HG02884 (cell line): ENCODE measurements at regions not wholly inside any gene's neighbourhood (a gene's known extent, or its start where the extent isn't known, plus 50 kb on each side); places are given as distances from the start of the nearest gene placed in this dataset.

Source experiments
- ATAC-seq: cut with Tn5 transposase; IDR thresholded peaks from one replicate; pipeline ENCODE4 v1.9.1; 2021; ENCODE audit warnings: mild to moderate bottlenecking, moderate library complexity; ENCODE audit not compliant: unreplicated experiment

GRCh38 chrX:19172741-19173140 is 50.5 kb upstream of the ADGRG2 start:
- no peak for ATAC-seq

- ATAC-seq, result no peak
Observed at GRCh38 chrX:19174401-19175025, 52.2 kb upstream of the ADGRG2 start.

GRCh38 chrX:19176901-19177630 is 54.8 kb upstream of the ADGRG2 start:
- no peak for ATAC-seq

GRCh38 chrX:19177721-19178120 is 55.5 kb upstream of the ADGRG2 start:
- no peak for ATAC-seq

- no peak for ATAC-seq
Observed at GRCh38 chrX:19178402-19178801, 56.1 kb upstream of the ADGRG2 start.

- no peak for ATAC-seq
Observed at GRCh38 chrX:19179389-19179788, 57.1 kb upstream of the ADGRG2 start.

GRCh38 chrX:19181345-19181744 is 59.1 kb upstream of the ADGRG2 start:
- no peak for ATAC-seq

GRCh38 chrX:19182785-19183184 is 60.5 kb upstream of the ADGRG2 start:
- ATAC-seq, result no peak

GRCh38 chrX:19183761-19184477 is 61.7 kb upstream of the ADGRG2 start:
- no peak for ATAC-seq

- no peak for ATAC-seq
Observed at GRCh38 chrX:19188566-19188965, 66.3 kb upstream of the ADGRG2 start.

- ATAC-seq, result no peak
Observed at GRCh38 chrX:19190902-19191301, 68.6 kb upstream of the ADGRG2 start.

GRCh38 chrX:19193565-19193964 is 71.3 kb upstream of the ADGRG2 start:
- ATAC-seq, result no peak

GRCh38 chrX:19194285-19195242 is 72.3 kb upstream of the ADGRG2 start:
- peak; percentile 55 for ATAC-seq

GRCh38 chrX:19195243-19195610 is 73.0 kb upstream of the ADGRG2 start:
- no peak for ATAC-seq

GRCh38 chrX:19198473-19198872 is 76.2 kb upstream of the ADGRG2 start:
- ATAC-seq, result no peak

- no peak for ATAC-seq
Observed at GRCh38 chrX:19202171-19202570, 79.9 kb upstream of the ADGRG2 start.

- no peak for ATAC-seq
Observed at GRCh38 chrX:19204636-19205035, 82.4 kb upstream of the ADGRG2 start.

GRCh38 chrX:19212037-19212436 is 89.8 kb upstream of the ADGRG2 start:
- ATAC-seq, result no peak

- no peak for ATAC-seq
Observed at GRCh38 chrX:19213610-19214152, 91.4 kb upstream of the ADGRG2 start.

GRCh38 chrX:19214311-19214710 is 92.0 kb upstream of the ADGRG2 start:
- no peak for ATAC-seq

- no peak for ATAC-seq
Observed at GRCh38 chrX:19225909-19226308, 103.6 kb upstream of the ADGRG2 start.
